ENCODE measurements at regions not wholly inside any gene's neighbourhood (a gene's known extent, or its start where the extent isn't known, plus 50 kb on each side); places are given as distances from the start of the nearest gene placed in this dataset.

DNA sequence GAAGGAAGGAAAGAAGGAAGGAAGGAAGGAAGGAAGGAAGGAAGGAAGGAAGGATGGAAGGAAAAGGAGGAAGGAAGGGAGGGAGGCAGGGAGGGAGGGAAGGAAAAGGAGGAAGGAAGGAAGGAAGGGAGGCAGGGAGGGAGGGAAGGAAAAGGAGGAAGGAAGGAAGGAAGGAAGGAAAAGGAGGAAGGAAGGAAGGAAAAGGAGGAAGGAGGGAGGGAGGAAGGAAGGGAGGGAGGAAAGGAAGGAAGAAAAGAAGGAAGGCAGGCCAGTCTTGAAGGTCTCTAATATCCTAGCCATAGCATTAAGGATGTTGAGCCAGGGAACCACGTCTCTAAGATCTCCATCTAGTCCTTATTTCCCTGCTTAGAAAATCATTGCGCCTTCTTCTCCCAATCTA is 78.8 kb downstream of the TMPRSS5 start:
- intact Hi-C loops (cut with DNase I): no loop called here
- DNase-seq (no peak), FAIRE-seq (no peak), ATAC-seq (no peak)
- Histone ChIP-seq H3K27me3 (no peaks in the 10 kb centered on the region), H3K27ac (no peak overlapping the region), H3K4me1 (peaks cover 0 to 3% (median 0%) of the 10 kb centered on the region in 3 donors), H3K9me3 (no peaks in the 10 kb centered on the region), H3K4me3 (no peak overlapping the region), H3K36me3 (no peaks in the 10 kb centered on the region)
- 93 to 100% methylated on average over 2 of the region's 2 CpGs for WGBS, 2 donors
- TF ChIP-seq, protein P1, sequence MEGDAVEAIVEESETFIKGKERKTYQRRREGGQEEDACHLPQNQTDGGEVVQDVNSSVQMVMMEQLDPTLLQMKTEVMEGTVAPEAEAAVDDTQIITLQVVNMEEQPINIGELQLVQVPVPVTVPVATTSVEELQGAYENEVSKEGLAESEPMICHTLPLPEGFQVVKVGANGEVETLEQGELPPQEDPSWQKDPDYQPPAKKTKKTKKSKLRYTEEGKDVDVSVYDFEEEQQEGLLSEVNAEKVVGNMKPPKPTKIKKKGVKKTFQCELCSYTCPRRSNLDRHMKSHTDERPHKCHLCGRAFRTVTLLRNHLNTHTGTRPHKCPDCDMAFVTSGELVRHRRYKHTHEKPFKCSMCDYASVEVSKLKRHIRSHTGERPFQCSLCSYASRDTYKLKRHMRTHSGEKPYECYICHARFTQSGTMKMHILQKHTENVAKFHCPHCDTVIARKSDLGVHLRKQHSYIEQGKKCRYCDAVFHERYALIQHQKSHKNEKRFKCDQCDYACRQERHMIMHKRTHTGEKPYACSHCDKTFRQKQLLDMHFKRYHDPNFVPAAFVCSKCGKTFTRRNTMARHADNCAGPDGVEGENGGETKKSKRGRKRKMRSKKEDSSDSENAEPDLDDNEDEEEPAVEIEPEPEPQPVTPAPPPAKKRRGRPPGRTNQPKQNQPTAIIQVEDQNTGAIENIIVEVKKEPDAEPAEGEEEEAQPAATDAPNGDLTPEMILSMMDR (IDR thresholded peaks at IDR 0.05): no peak

GRCh38 chr11:113626736-113627135 is 79.4 kb downstream of the TMPRSS5 start:
- Histone ChIP-seq H3K4me3 (no peak overlapping the region), H3K4me1 (peaks cover 0 to 3% (median 0%) of the 10 kb centered on the region in 3 donors), H3K36me3 (no peaks in the 10 kb centered on the region), H3K27me3 (no peaks in the 10 kb centered on the region), H3K27ac (no peak overlapping the region), H3K9me3 (no peaks in the 10 kb centered on the region)
- no peak for FAIRE-seq
- intact Hi-C loops (cut with DNase I): no loop called here
- TF ChIP-seq, protein P1 (IDR thresholded peaks at IDR 0.05): no peak
- no peak for DNase-seq
- 91% methylated on average over 2 of the region's 2 CpGs for WGBS, 2 donors
- ATAC-seq: no peak

- no peaks in the 10 kb centered on the region for H3K36me3 ChIP-seq
- 69 to 80% methylated on average over 1 of the region's 1 CpG for WGBS, 2 donors
- H3K9me3 ChIP-seq: no peaks in the 10 kb centered on the region
- H3K27ac ChIP-seq: no peak overlapping the region
- TF ChIP-seq, protein P1 (IDR thresholded peaks at IDR 0.05): no peak
- intact Hi-C loops (cut with DNase I): no loop called here
- ATAC-seq: no peak
- no peaks in the 10 kb centered on the region for H3K4me1 ChIP-seq
- no peaks in the 10 kb centered on the region for H3K27me3 ChIP-seq
- DNase-seq: no peak
- FAIRE-seq: no peak
- no peak overlapping the region for H3K4me3 ChIP-seq
These were observed 83.0 kb downstream of the TMPRSS5 start for GRCh38 chr11:113623114-113623513.

- H3K27ac ChIP-seq: no peak overlapping the region
These were observed 87.7 kb downstream of the TMPRSS5 start for GRCh38 chr11:113618360-113618759.

GRCh38 chr11:113615773-113616172 is 90.3 kb downstream of the TMPRSS5 start:
- no peak for ATAC-seq
- H3K9me3 ChIP-seq: no peaks in the 10 kb centered on the region
- FAIRE-seq: peak; percentile 49
- H3K36me3 ChIP-seq: no peaks in the 10 kb centered on the region
- intact Hi-C loops (cut with DNase I): loop anchor here in 1 of 3 donors (10.0 kb wide), 1 partner anchor 59 kb away; no protein-coding TSS in a partner anchor
- WGBS, 2 donors: 15 to 22% methylated on average over 1 of the region's 1 CpG
- no peaks in the 10 kb centered on the region for H3K27me3 ChIP-seq
- H3K4me3 ChIP-seq: no peak overlapping the region
- H3K4me1 ChIP-seq: no peaks in the 10 kb centered on the region
- no peak overlapping the region for H3K27ac ChIP-seq
- DNase-seq: no peak
- TF ChIP-seq, protein P1 (IDR thresholded peaks at IDR 0.05): no peak

More at GRCh38 chr11:113618360-113618759, 87.7 kb downstream of the TMPRSS5 start:
- WGBS, 2 donors: 84 to 87% methylated on average over 2 of the region's 2 CpGs
- H3K9me3 ChIP-seq: no peaks in the 10 kb centered on the region
- no peaks in the 10 kb centered on the region for H3K4me1 ChIP-seq
- intact Hi-C loops (cut with DNase I): loop anchor here in 1 of 3 donors (10.0 kb wide), 1 partner anchor 56 kb away; no protein-coding TSS in a partner anchor
- FAIRE-seq (no peak), ATAC-seq (no peak), DNase-seq (no peak)
- TF ChIP-seq, protein P1 (IDR thresholded peaks at IDR 0.05): no peak
- H3K36me3 ChIP-seq: no peaks in the 10 kb centered on the region
- no peaks in the 10 kb centered on the region for H3K27me3 ChIP-seq
- H3K4me3 ChIP-seq: no peak overlapping the region
